HepG2 (cell line): ENCODE measurements at regions not wholly inside any gene's neighbourhood (a gene's known extent, or its start where the extent isn't known, plus 50 kb on each side); places are given as distances from the start of the nearest gene placed in this dataset.
A peak's percentile ranks its signal among the peaks of the same experiment; 100 is the strongest.

Source experiments
- ATAC-seq: fragments of 200-7000 bp; cut with Tn5 transposase; 3 replicates; pipeline ENCODE4 v1.9.1; 2020; ENCODE audit warnings: mild to moderate bottlenecking, moderate library complexity
- BruUV-seq: library from RNA; stranded (reverse); fragments of 400-500 nt; replicated peaks from 2 replicates; lab custom pipeline; 2021; lab: Mats Ljungman, UMichigan
- CTCF ChIA-PET: fragments of 300-600 bp; formaldehyde crosslinking; extraction: SDS; loops from one replicate; lab custom pipeline; 2021; ENCODE audit warnings: low total read pairs, inconsistent platforms, low intra/inter-chr PET ratio; lab: Yijun Ruan, JAX
- POLR2A ChIA-PET: fragments of 350-600 bp; sonication (Branson Sonifier 250); formaldehyde crosslinking; loops from one replicate; lab custom pipeline; 2020; ENCODE audit warnings: antibody characterized with exemption, inconsistent platforms; lab: Yijun Ruan, JAX
- DNase-seq: peaks from one replicate; pipeline ENCODE4 v3.0.0-alpha.2; 2015; ENCODE audit warnings: low spot score
- FAIRE-seq: peaks from 3 replicates; lab custom pipeline; 2011; peaks lifted over from hg19 to GRCh38; lab: Jason Lieb, UNC
- H2AFZ ChIP-seq: one replicate; pipeline ENCODE4 v1.6.1; 2011; ENCODE audit warnings: low read length, inconsistent platforms
- H3K27ac ChIP-seq: fragments of 300-600 bp; 3 replicates; pipeline ENCODE4 v1.8.0; 2011; ENCODE audit warnings: mixed run types, mild to moderate bottlenecking, mixed read lengths, low read length, inconsistent platforms; ENCODE audit not compliant: insufficient read depth; ENCODE audit errors: extremely low read length
- H3K27me3 ChIP-seq, 2 experiments: fragments of 200-600 bp in 1 of 2; 2 replicates in 1 of 2; 3 replicates in 1 of 2; pipeline versions ENCODE4 v1.6.0 to v1.8.0; 2011; ENCODE audit warnings: low read length in 2 of 2, mild to moderate bottlenecking in 2 of 2, moderate library complexity in 2 of 2, inconsistent platforms in 1 of 2; ENCODE audit not compliant: insufficient read depth in 2 of 2, control insufficient read depth in 1 of 2
- H3K36me3 ChIP-seq, 2 experiments: fragments of 200-600 bp in 1 of 2; replicated peaks in 1 of 2; 2 replicates in 1 of 2; 3 replicates in 1 of 2; pipeline versions ENCODE4 v1.5.1 to v1.8.0; 2011; ENCODE audit warnings: low read length in 2 of 2, inconsistent platforms in 1 of 2; ENCODE audit not compliant: insufficient read depth in 2 of 2, control insufficient read depth in 1 of 2
- H3K4me1 ChIP-seq: 2 replicates; pipeline ENCODE4 v1.5.1; 2012; ENCODE audit warnings: low read length, inconsistent platforms; ENCODE audit not compliant: insufficient read depth
- H3K4me2 ChIP-seq: 2 replicates; pipeline ENCODE4 v1.6.0; 2011; ENCODE audit warnings: low read depth, low read length, inconsistent platforms
- H3K4me3 ChIP-seq, 3 experiments: fragments of 200-600 bp in 1 of 3; sonication (generic), shearing (Covaris generic) in 1 of 3; replicated peaks in 1 of 3; 2 replicates each; pipeline ENCODE4 v1.5.1; 2011 to 2016; ENCODE audit warnings: low read length in 3 of 3, inconsistent platforms in 2 of 3, low read depth in 2 of 3, mild to moderate bottlenecking in 2 of 3, control low read depth in 1 of 3, mixed read lengths in 1 of 3; ENCODE audit not compliant: insufficient read depth in 1 of 3
- H3K79me2 ChIP-seq: one replicate; pipeline ENCODE4 v1.6.1; 2011; ENCODE audit warnings: low read length, inconsistent platforms; ENCODE audit not compliant: insufficient read depth
- H3K9ac ChIP-seq: 2 replicates; pipeline ENCODE4 v1.6.0; 2011; ENCODE audit warnings: mild to moderate bottlenecking, low read depth, low read length, inconsistent platforms; ENCODE audit not compliant: insufficient read depth
- H3K9me3 ChIP-seq: 2 replicates; pipeline ENCODE4 v1.5.1; 2012; ENCODE audit warnings: mild to moderate bottlenecking, low read length
- H4K20me1 ChIP-seq: 2 replicates; pipeline ENCODE4 v1.6.0; 2011; ENCODE audit warnings: inconsistent platforms, mild to moderate bottlenecking, low read length, moderate library complexity; ENCODE audit not compliant: insufficient read depth
- GABPA ChIP-seq, 2 experiments: IDR thresholded peaks; 2 replicates each; pipeline ENCODE4 v1.6.1; 2011 to 2016; ENCODE audit warnings: low read depth in 2 of 2, low read length in 1 of 2, missing biosample characterization in 1 of 2, missing genetic modification characterization in 1 of 2
- KLF13 ChIP-seq: sonication (generic); formaldehyde crosslinking; IDR thresholded peaks from 2 replicates; pipeline ENCODE4 v1.4.0; 2020; ENCODE audit warnings: mild to moderate bottlenecking, missing genetic modification reagents
- NCOA5 ChIP-seq: sonication (generic); formaldehyde crosslinking; IDR thresholded peaks from 2 replicates; pipeline ENCODE4 v1.4.0; 2020; ENCODE audit warnings: missing genetic modification reagents
- RARA ChIP-seq: IDR thresholded peaks from 2 replicates; pipeline ENCODE4 v1.6.1; 2016; ENCODE audit warnings: missing genetic modification reagents, missing compliant biosample characterization
- TCF7 ChIP-seq: sonication (generic); IDR thresholded peaks from 2 replicates; pipeline ENCODE4 v1.6.1; 2016; ENCODE audit warnings: antibody characterized with exemption, low read depth
- YEATS4 ChIP-seq: sonication (generic); formaldehyde crosslinking; IDR thresholded peaks from 2 replicates; pipeline ENCODE4 v1.4.0; 2020; ENCODE audit warnings: missing genetic modification reagents, borderline replicate concordance
- ZFP1 ChIP-seq: IDR thresholded peaks from 2 replicates; pipeline ENCODE4 v1.6.1; 2016
- ZMYM3 ChIP-seq: sonication (generic); formaldehyde crosslinking; IDR thresholded peaks from 2 replicates; pipeline ENCODE4 v1.5.1; 2020; ENCODE audit warnings: mild to moderate bottlenecking, missing genetic modification reagents
- ZNF205 ChIP-seq: IDR thresholded peaks from 2 replicates; pipeline ENCODE4 v1.6.1; 2018; ENCODE audit warnings: missing biosample characterization, missing genetic modification reagents
- ZNF282 ChIP-seq: fragments of 450-650 bp; IDR thresholded peaks from 2 replicates; pipeline ENCODE4 v1.6.1; 2018; ENCODE audit not compliant: partially characterized antibody
- ZNF557 ChIP-seq: sonication (generic); formaldehyde crosslinking; IDR thresholded peaks from 2 replicates; pipeline ENCODE4 v1.4.0; 2020; ENCODE audit warnings: missing genetic modification reagents
- ZNF629 ChIP-seq: sonication (generic); formaldehyde crosslinking; conservative IDR thresholded peaks from 2 replicates; pipeline ENCODE4 v1.5.0; 2020; ENCODE audit warnings: missing genetic modification reagents
- ZNF891 ChIP-seq: sonication (generic); formaldehyde crosslinking; IDR thresholded peaks from 2 replicates; pipeline ENCODE4 v1.5.0; 2020; ENCODE audit warnings: mild to moderate bottlenecking, missing genetic modification reagents
- WGBS: methylation state at CpG from one replicate; pipeline ENCODE4 v1.1.6; 2017; ENCODE audit warnings: low lambda C conversion rate; 5-methylcytosine and 5-hydroxymethylcytosine counted together
- in situ Hi-C: cut with HindIII; loops from 2 replicates; pipeline ENCODE4 v1.10.0; 2017; ENCODE audit warnings: low pct_unique_long_range_greater_than_20kb; ENCODE audit not compliant: extremely low pct_ligation_motif_present
- intact Hi-C: fragments of 100-400 bp; cut with micrococcal nuclease; formaldehyde crosslinking; loops from one replicate; pipeline ENCODE4 v1.10.0; 2022; ENCODE audit not compliant: unreplicated experiment
- TF ChIP-seq, protein P1 (sequence below): IDR thresholded peaks from 2 replicates; pipeline ENCODE4 v1.6.1; 2016; ENCODE audit warnings: mild to moderate bottlenecking

GRCh38 chr10:78559661-78560340 lies 509.0 kb upstream of the ZMIZ1 start:
- no peak overlapping the region for H3K4me2 ChIP-seq
- intact Hi-C loops (no loop called here), in situ Hi-C loops (no loop called here)
- H3K27me3 ChIP-seq: peaks cover 0 to 17% of the 10 kb centered on the region in 2 experiments; a peak in 1 of 5 replicates
- no peak overlapping the region for H3K27ac ChIP-seq
- no peak overlapping the region for H3K4me3 ChIP-seq
- DNase-seq (no peak), FAIRE-seq (no peak), ATAC-seq (no peak; the same call in 1 of the 3 replicates)
- ChIA-PET CTCF (no interaction called here), POLR2A (interaction anchor here (2.2 kb wide), 1 partner anchor 8 kb away, joined by 6 read pairs; no protein-coding TSS in a partner anchor)
- H3K36me3 ChIP-seq: no peaks in the 10 kb centered on the region
- no peaks in the 10 kb centered on the region for H4K20me1 ChIP-seq
- no peak for TF ChIP-seq TCF7
- TF ChIP-seq RARA (CRISPR knock-in tag): no peak
- no peak for TF ChIP-seq ZNF891 (CRISPR knock-in tag)
- TF ChIP-seq GABPA (IDR thresholded peaks at IDR 0.05; ENCODE audit: low read depth, low read length): no peak
- no peak for TF ChIP-seq GABPA (CRISPR knock-in tag; IDR thresholded peaks at IDR 0.05; ENCODE audit: low read depth)
- TF ChIP-seq ZFP1: no peak
- TF ChIP-seq, protein P1, sequence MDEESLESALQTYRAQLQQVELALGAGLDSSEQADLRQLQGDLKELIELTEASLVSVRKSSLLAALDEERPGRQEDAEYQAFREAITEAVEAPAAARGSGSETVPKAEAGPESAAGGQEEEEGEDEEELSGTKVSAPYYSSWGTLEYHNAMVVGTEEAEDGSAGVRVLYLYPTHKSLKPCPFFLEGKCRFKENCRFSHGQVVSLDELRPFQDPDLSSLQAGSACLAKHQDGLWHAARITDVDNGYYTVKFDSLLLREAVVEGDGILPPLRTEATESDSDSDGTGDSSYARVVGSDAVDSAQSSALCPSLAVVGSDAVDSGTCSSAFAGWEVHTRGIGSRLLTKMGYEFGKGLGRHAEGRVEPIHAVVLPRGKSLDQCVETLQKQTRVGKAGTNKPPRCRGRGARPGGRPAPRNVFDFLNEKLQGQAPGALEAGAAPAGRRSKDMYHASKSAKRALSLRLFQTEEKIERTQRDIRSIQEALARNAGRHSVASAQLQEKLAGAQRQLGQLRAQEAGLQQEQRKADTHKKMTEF: no peak
- WGBS: 57% methylated on average over 9 of the region's 10 CpGs
- H2AFZ ChIP-seq: no peak overlapping the region
- H3K9me3 ChIP-seq: no peaks in the 10 kb centered on the region
- no TSS peak for BruUV-seq
- H3K79me2 ChIP-seq: no peaks in the 10 kb centered on the region
- H3K9ac ChIP-seq: no peak overlapping the region
- H3K4me1 ChIP-seq: peaks cover 22% of the 10 kb centered on the region

DNA sequence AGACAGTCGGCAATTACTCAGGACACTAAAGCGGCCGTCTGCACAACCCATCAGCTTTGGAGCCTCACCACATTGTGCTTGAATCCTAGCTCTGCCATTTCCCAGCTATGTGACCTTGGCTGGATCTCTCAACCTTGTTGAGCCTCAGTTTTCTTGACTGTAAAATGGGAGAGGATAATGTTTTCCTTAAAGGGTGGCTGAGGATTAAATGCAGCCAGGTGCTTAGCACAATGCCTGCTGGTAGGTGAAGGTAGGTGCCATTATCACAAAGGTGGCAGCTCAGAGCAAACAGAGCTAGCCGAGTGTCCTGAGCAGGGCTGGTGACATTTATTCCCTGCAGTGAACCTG lies 508.5 kb upstream of the ZMIZ1 start:
- H3K27me3 ChIP-seq: peaks cover 0 to 18% of the 10 kb centered on the region in 2 experiments; a peak in 1 of 5 replicates
- H3K9me3 ChIP-seq: no peaks in the 10 kb centered on the region
- peak; percentile 48; the same call in 1 of the 2 replicates for TF ChIP-seq ZMYM3 (CRISPR knock-in tag)
- no peak for TF ChIP-seq ZNF205 (CRISPR knock-in tag)
- no peak for TF ChIP-seq NCOA5 (CRISPR knock-in tag)
- TF ChIP-seq ZNF282: no peak
- TF ChIP-seq ZNF557 (CRISPR knock-in tag): no peak
- TF ChIP-seq ZNF629 (CRISPR knock-in tag): peak; percentile 75
- TF ChIP-seq KLF13 (CRISPR knock-in tag): no peak
- no peak for TF ChIP-seq YEATS4 (CRISPR knock-in tag)
- intact Hi-C loops: no loop called here
- H3K79me2 ChIP-seq: no peaks in the 10 kb centered on the region
- BruUV-seq: no TSS peak
- H4K20me1 ChIP-seq: no peaks in the 10 kb centered on the region
- ChIA-PET POLR2A (interaction anchor here (2.2 kb wide), 1 partner anchor 9 kb away, joined by 6 read pairs; no protein-coding TSS in a partner anchor), CTCF (no interaction called here)
- no peak overlapping the region for H3K27ac ChIP-seq
- in situ Hi-C loops: no loop called here
- no peak overlapping the region for H3K4me2 ChIP-seq
- 78% methylated on average over 4 of the region's 4 CpGs for WGBS
- no peak overlapping the region for H3K4me3 ChIP-seq
- no peak overlapping the region for H3K9ac ChIP-seq
- FAIRE-seq: no peak
- DNase-seq: no peak
- no peak overlapping the region for H2AFZ ChIP-seq
- ATAC-seq: no peak
- H3K36me3 ChIP-seq: no peaks in the 10 kb centered on the region
- H3K4me1 ChIP-seq: peaks cover 17% of the 10 kb centered on the region
